H9 (cell line): ENCODE measurements at regions not wholly inside any gene's neighbourhood (a gene's known extent, or its start where the extent isn't known, plus 50 kb on each side); places are given as distances from the start of the nearest gene placed in this dataset.

Experiments
- DNase-seq: peaks from one replicate; pipeline ENCODE4 v3.0.0-alpha.2; 2017
- H2AFZ ChIP-seq: one replicate; pipeline ENCODE4 v1.6.1; 2013; ENCODE audit warnings: mild to moderate bottlenecking, low read length, control low read depth, moderate library complexity
- H2AK5ac ChIP-seq: 2 replicates; pipeline ENCODE4 v1.6.1; 2013; ENCODE audit warnings: low read length, control low read depth, mixed read lengths; ENCODE audit not compliant: insufficient read length
- H2BK120ac ChIP-seq: one replicate; pipeline ENCODE4 v1.6.1; 2013; ENCODE audit warnings: low read depth, mild to moderate bottlenecking, low read length, control low read depth, inconsistent platforms; ENCODE audit not compliant: poor library complexity, severe bottlenecking
- H2BK12ac ChIP-seq: 2 replicates; pipeline ENCODE4 v1.6.1; 2013; ENCODE audit warnings: low read length, control low read depth, mixed read lengths, low read depth; ENCODE audit not compliant: insufficient read length
- H2BK15ac ChIP-seq: 2 replicates; pipeline ENCODE4 v1.6.1; 2013; ENCODE audit warnings: low read depth, low read length, control low read depth
- H2BK20ac ChIP-seq: one replicate; pipeline ENCODE4 v1.6.1; 2013; ENCODE audit warnings: low read depth, mild to moderate bottlenecking, low read length, control low read depth, inconsistent platforms; ENCODE audit not compliant: poor library complexity, severe bottlenecking
- H2BK5ac ChIP-seq: 2 replicates; pipeline ENCODE4 v1.6.1; 2013; ENCODE audit warnings: low read length, control low read depth, mixed read lengths; ENCODE audit not compliant: insufficient read length
- H3K14ac ChIP-seq: 2 replicates; pipeline ENCODE4 v1.6.1; 2013; ENCODE audit warnings: low read length, control low read depth; ENCODE audit not compliant: insufficient read depth
- H3K18ac ChIP-seq: 2 replicates; pipeline ENCODE4 v1.6.1; 2013; ENCODE audit warnings: low read depth, mild to moderate bottlenecking, mixed read lengths, low read length, control low read depth; ENCODE audit not compliant: insufficient read length
- H3K23ac ChIP-seq: 2 replicates; pipeline ENCODE4 v1.6.1; 2013; ENCODE audit warnings: low read length, control low read depth, mixed read lengths, low read depth; ENCODE audit not compliant: insufficient read length
- H3K23me2 ChIP-seq: 2 replicates; pipeline ENCODE4 v1.6.1; 2013; ENCODE audit warnings: low read depth, mild to moderate bottlenecking, mixed read lengths, low read length, control low read depth; ENCODE audit not compliant: insufficient read length, poor library complexity, severe bottlenecking
- H3K27ac ChIP-seq: 2 replicates; pipeline ENCODE4 v1.5.1; 2013; ENCODE audit warnings: low read length, control low read depth, mixed read lengths, low read depth; ENCODE audit not compliant: insufficient read length
- H3K27me3 ChIP-seq: 2 replicates; pipeline ENCODE4 v1.6.1; 2013; ENCODE audit warnings: low read length, control low read depth, inconsistent platforms; ENCODE audit not compliant: insufficient read depth
- H3K4ac ChIP-seq: 2 replicates; pipeline ENCODE4 v1.6.1; 2013; ENCODE audit warnings: low read depth, mild to moderate bottlenecking, control low read depth, inconsistent platforms, low read length, moderate library complexity
- H3K4me1 ChIP-seq: 2 replicates; pipeline ENCODE4 v1.6.1; 2013; ENCODE audit warnings: low read length, control low read depth, inconsistent platforms; ENCODE audit not compliant: insufficient read depth
- H3K4me2 ChIP-seq: 2 replicates; pipeline ENCODE4 v1.6.1; 2013; ENCODE audit warnings: low read length, control low read depth, mixed read lengths; ENCODE audit not compliant: insufficient read length, insufficient read depth
- H3K56ac ChIP-seq: 2 replicates; pipeline ENCODE4 v1.6.1; 2013; ENCODE audit warnings: low read depth, mild to moderate bottlenecking, mixed read lengths, low read length, control low read depth; ENCODE audit not compliant: insufficient read length
- H3K79me1 ChIP-seq: 2 replicates; pipeline ENCODE4 v1.6.1; 2013; ENCODE audit warnings: low read depth, mild to moderate bottlenecking, moderate library complexity, low read length, control low read depth, inconsistent platforms; ENCODE audit not compliant: insufficient read depth, poor library complexity, severe bottlenecking
- H3K79me2 ChIP-seq: 2 replicates; pipeline ENCODE4 v1.6.1; 2013; ENCODE audit warnings: low read length, control low read depth, inconsistent platforms; ENCODE audit not compliant: insufficient read depth
- H3K9ac ChIP-seq: 2 replicates; pipeline ENCODE4 v1.6.1; 2013; ENCODE audit warnings: low read length, control low read depth, mixed read lengths; ENCODE audit not compliant: insufficient read length; ENCODE audit errors: extremely low read depth
- H3K9me3 ChIP-seq: one replicate; pipeline ENCODE4 v1.6.1; 2013; ENCODE audit warnings: low read depth, low read length, inconsistent platforms; ENCODE audit not compliant: control insufficient read depth
- H3T11ph ChIP-seq: one replicate; pipeline ENCODE4 v1.6.1; 2013; ENCODE audit warnings: mild to moderate bottlenecking, low read length, control low read depth, inconsistent platforms
- H4K20me1 ChIP-seq: one replicate; pipeline ENCODE4 v1.6.1; 2013; ENCODE audit not compliant: control insufficient read depth, insufficient read length, insufficient read depth
- H4K5ac ChIP-seq: 2 replicates; pipeline ENCODE4 v1.6.1; 2013; ENCODE audit warnings: low read depth, mild to moderate bottlenecking, mixed read lengths, low read length, control low read depth; ENCODE audit not compliant: insufficient read length
- H4K8ac ChIP-seq: replicated peaks from 2 replicates; pipeline ENCODE4 v1.6.1; 2013; ENCODE audit warnings: low read length, control low read depth, mixed read lengths, low read depth; ENCODE audit not compliant: insufficient read length
- H4K91ac ChIP-seq: 2 replicates; pipeline ENCODE4 v1.6.1; 2013; ENCODE audit warnings: low read depth, mild to moderate bottlenecking, moderate library complexity, mixed read lengths, low read length, control low read depth; ENCODE audit not compliant: insufficient read length
- H3K27ac Mint-ChIP-seq, 3 experiments: 2 replicates in 2 of 3; 3 replicates in 1 of 3; pipeline ENCODE4 v1.8.0; 2020 to 2021; ENCODE audit warnings: mixed read lengths in 3 of 3, mild to moderate bottlenecking in 1 of 3, moderate library complexity in 1 of 3
- H3K27me3 Mint-ChIP-seq: 2 replicates; pipeline ENCODE4 v1.8.0; 2021; ENCODE audit warnings: low read depth, mild to moderate bottlenecking, moderate library complexity, mixed read lengths
- H3K36me3 Mint-ChIP-seq, 3 experiments: 2 replicates in 2 of 3; 3 replicates in 1 of 3; pipeline ENCODE4 v1.8.0; 2020 to 2021; ENCODE audit warnings: low read depth in 3 of 3, mixed read lengths in 3 of 3; ENCODE audit not compliant: insufficient read depth in 1 of 3
- H3K4me1 Mint-ChIP-seq, 2 experiments: 2 replicates each; pipeline ENCODE4 v1.8.0; 2020; ENCODE audit warnings: mixed read lengths in 2 of 2
- H3K4me3 Mint-ChIP-seq, 2 experiments: 2 replicates in 1 of 2; 3 replicates in 1 of 2; pipeline ENCODE4 v1.8.0; 2020 to 2021; ENCODE audit warnings: mild to moderate bottlenecking in 2 of 2, mixed read lengths in 2 of 2, moderate library complexity in 1 of 2
- H3K9me3 Mint-ChIP-seq, 2 experiments: 2 replicates in 1 of 2; 3 replicates in 1 of 2; pipeline ENCODE4 v1.8.0; 2020; ENCODE audit warnings: mild to moderate bottlenecking in 2 of 2, mixed read lengths in 2 of 2, moderate library complexity in 1 of 2
- WGBS: extraction: QIAGEN DNeasy Blood & Tissue Kit; methylation state at CpG from one replicate; pipeline ENCODE4 v1.1.7; 2013; ENCODE audit warnings: missing lambda C conversion rate, low lambda C conversion rate, mixed read lengths; ENCODE audit not compliant: insufficient read length; ENCODE audit errors: extremely low coverage; 5-methylcytosine and 5-hydroxymethylcytosine counted together
- TF ChIP-seq, protein P1 (sequence below): fragments of 200-600 bp; sonication (generic); conservative IDR thresholded peaks from 3 replicates; pipeline ENCODE4 v1.8.0; 2021; ENCODE audit warnings: antibody characterized with exemption, mild to moderate bottlenecking

DNA sequence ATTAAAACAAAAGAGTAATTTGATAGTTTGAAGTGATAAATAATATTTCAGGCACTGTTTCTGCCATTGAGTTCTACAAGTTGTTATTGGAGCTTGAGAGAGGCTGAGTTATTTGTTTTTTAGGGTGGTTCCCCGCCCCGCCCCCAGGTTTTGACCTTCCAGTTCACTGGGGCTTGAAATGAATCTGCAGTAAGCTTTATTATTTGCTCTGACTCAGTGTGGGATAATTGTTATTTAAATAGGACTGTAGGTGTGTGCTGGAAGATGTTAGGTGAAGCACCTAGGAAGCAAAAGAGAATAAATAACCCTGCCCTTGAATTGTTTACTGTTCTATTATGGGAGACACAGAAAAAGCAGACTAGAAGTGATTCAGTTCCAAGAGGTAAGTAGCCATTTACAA lies 81.2 kb upstream of the KCNIP4 start:
- peak overlapping the region in 1 of 3 experiments; percentile 69; a peak in 1 of 7 replicates for H3K27ac Mint-ChIP-seq
- Histone ChIP-seq H3K4me1 (no peaks in the 10 kb centered on the region), H4K5ac (no peak overlapping the region), H3K9ac (no peak overlapping the region), H3K23ac (no peak overlapping the region), H2AFZ (no peak overlapping the region), H3K27me3 (no peaks in the 10 kb centered on the region), H4K20me1 (no peaks in the 10 kb centered on the region), H2BK12ac (no peak overlapping the region), H2BK120ac (no peak overlapping the region), H4K91ac (no peak overlapping the region), H3K4me2 (no peak overlapping the region), H2BK15ac (no peak overlapping the region), H3K4ac (no peak overlapping the region), H2BK20ac (no peak overlapping the region), H3K18ac (no peak overlapping the region), H3K79me1 (no peaks in the 10 kb centered on the region), H3T11ph (no peak overlapping the region), H3K56ac (no peak overlapping the region), H3K27ac (no peak overlapping the region), H2BK5ac (no peak overlapping the region), H2AK5ac (no peak overlapping the region), H4K8ac (no peak overlapping the region), H3K23me2 (no peaks in the 10 kb centered on the region), H3K14ac (no peak overlapping the region), H3K9me3 (no peaks in the 10 kb centered on the region), H3K79me2 (no peaks in the 10 kb centered on the region)
- H3K4me3 Mint-ChIP-seq, result no peak overlapping the region; a peak in 1 of 5 replicates
- TF ChIP-seq, protein P1, sequence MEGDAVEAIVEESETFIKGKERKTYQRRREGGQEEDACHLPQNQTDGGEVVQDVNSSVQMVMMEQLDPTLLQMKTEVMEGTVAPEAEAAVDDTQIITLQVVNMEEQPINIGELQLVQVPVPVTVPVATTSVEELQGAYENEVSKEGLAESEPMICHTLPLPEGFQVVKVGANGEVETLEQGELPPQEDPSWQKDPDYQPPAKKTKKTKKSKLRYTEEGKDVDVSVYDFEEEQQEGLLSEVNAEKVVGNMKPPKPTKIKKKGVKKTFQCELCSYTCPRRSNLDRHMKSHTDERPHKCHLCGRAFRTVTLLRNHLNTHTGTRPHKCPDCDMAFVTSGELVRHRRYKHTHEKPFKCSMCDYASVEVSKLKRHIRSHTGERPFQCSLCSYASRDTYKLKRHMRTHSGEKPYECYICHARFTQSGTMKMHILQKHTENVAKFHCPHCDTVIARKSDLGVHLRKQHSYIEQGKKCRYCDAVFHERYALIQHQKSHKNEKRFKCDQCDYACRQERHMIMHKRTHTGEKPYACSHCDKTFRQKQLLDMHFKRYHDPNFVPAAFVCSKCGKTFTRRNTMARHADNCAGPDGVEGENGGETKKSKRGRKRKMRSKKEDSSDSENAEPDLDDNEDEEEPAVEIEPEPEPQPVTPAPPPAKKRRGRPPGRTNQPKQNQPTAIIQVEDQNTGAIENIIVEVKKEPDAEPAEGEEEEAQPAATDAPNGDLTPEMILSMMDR, result no peak
- H3K4me1 Mint-ChIP-seq, result peaks cover 11 to 14% of the 10 kb centered on the region in 2 experiments
- no peak for DNase-seq
- no CpG with 5 or more reads among the region's 2 CpGs for WGBS
- no peaks in the 10 kb centered on the region for H3K27me3 Mint-ChIP-seq
- no peaks in the 10 kb centered on the region for H3K36me3 Mint-ChIP-seq
- H3K9me3 Mint-ChIP-seq, result no peaks in the 10 kb centered on the region; a peak in 2 of 5 replicates
